HG03457 (cell line): ENCODE measurements at regions not wholly inside any gene's neighbourhood (a gene's known extent, or its start where the extent isn't known, plus 50 kb on each side); places are given as distances from the start of the nearest gene placed in this dataset.
"Not testable (repeated sequence)": the region's sequence is repeated elsewhere in the genome, so short reads cannot be mapped to it uniquely, and the experiment has no call there.

Experiments used
- ATAC-seq: cut with Tn5 transposase; IDR thresholded peaks from one replicate; pipeline ENCODE4 v1.9.1; 2021; ENCODE audit warnings: moderate number of reproducible peaks; ENCODE audit not compliant: unreplicated experiment

GRCh38 chr20:26134606-26135005 is 438.0 kb upstream of the ZNF337 start:
- ATAC-seq, result no peak

GRCh38 chr20:26133794-26134193 is 437.1 kb upstream of the ZNF337 start:
- ATAC-seq, result not testable (repeated sequence)

GRCh38 chr20:26120920-26121319 is 424.3 kb upstream of the ZNF337 start:
- not testable (repeated sequence) for ATAC-seq

- not testable (repeated sequence) for ATAC-seq
Measured at GRCh38 chr20:26094498-26094897, 397.8 kb upstream of the ZNF337 start.

- ATAC-seq, result not testable (repeated sequence)
Measured at GRCh38 chr20:26091921-26092320, 395.3 kb upstream of the ZNF337 start.

GRCh38 chr20:26086195-26086594 is 389.5 kb upstream of the ZNF337 start:
- ATAC-seq, result not testable (repeated sequence)

GRCh38 chr20:26073972-26074371 is 377.3 kb upstream of the ZNF337 start:
- not testable (repeated sequence) for ATAC-seq

- not testable (repeated sequence) for ATAC-seq
Measured at GRCh38 chr20:26059324-26059723, 362.7 kb upstream of the ZNF337 start.

GRCh38 chr20:26058446-26058845 is 361.8 kb upstream of the ZNF337 start:
- ATAC-seq, result not testable (repeated sequence)

GRCh38 chr20:26057135-26057752 is 360.6 kb upstream of the ZNF337 start:
- ATAC-seq, result not testable (repeated sequence)

- ATAC-seq, result not testable (repeated sequence)
Measured at GRCh38 chr20:26025792-26026191, 329.1 kb upstream of the ZNF337 start.

GRCh38 chr20:26010942-26011276 is 314.3 kb upstream of the ZNF337 start:
- ATAC-seq, result not testable (repeated sequence)

GRCh38 chr20:26010224-26010941 is 313.7 kb upstream of the ZNF337 start:
- ATAC-seq, result not testable (repeated sequence)

- ATAC-seq, result not testable (repeated sequence)
Measured at GRCh38 chr20:26009402-26010223, 313.0 kb upstream of the ZNF337 start.

- ATAC-seq, result not testable (repeated sequence)
Measured at GRCh38 chr20:26008026-26008425, 311.4 kb upstream of the ZNF337 start.

- not testable (repeated sequence) for ATAC-seq
Measured at GRCh38 chr20:26006164-26006563, 309.5 kb upstream of the ZNF337 start.

- ATAC-seq, result not testable (repeated sequence)
Measured at GRCh38 chr20:26003959-26004358, 307.3 kb upstream of the ZNF337 start.

GRCh38 chr20:25997367-25998038 is 300.9 kb upstream of the ZNF337 start:
- ATAC-seq, result not testable (repeated sequence)

GRCh38 chr20:25992146-25992545 is 295.5 kb upstream of the ZNF337 start:
- no peak for ATAC-seq

- ATAC-seq, result no peak
Measured at GRCh38 chr20:25991756-25992130, 295.1 kb upstream of the ZNF337 start.
